GM23248 (cell line): ENCODE measurements at regions not wholly inside any gene's neighbourhood (a gene's known extent, or its start where the extent isn't known, plus 50 kb on each side); places are given as distances from the start of the nearest gene placed in this dataset.

Source experiments
- EZH2 ChIP-seq: fragments of 200-600 bp; sonication (generic); IDR thresholded peaks from 2 replicates; pipeline ENCODE4 v1.6.1; 2018; ENCODE audit warnings: antibody characterized with exemption, mild to moderate bottlenecking; ENCODE audit not compliant: insufficient read depth, poor library complexity, severe bottlenecking
- EZH2phosphoT487 ChIP-seq: fragments of 200-600 bp; sonication (generic); IDR thresholded peaks from 2 replicates; pipeline ENCODE4 v1.6.1; 2018; ENCODE audit warnings: antibody characterized with exemption, moderate library complexity, mild to moderate bottlenecking, low read depth; ENCODE audit not compliant: insufficient read depth

DNA sequence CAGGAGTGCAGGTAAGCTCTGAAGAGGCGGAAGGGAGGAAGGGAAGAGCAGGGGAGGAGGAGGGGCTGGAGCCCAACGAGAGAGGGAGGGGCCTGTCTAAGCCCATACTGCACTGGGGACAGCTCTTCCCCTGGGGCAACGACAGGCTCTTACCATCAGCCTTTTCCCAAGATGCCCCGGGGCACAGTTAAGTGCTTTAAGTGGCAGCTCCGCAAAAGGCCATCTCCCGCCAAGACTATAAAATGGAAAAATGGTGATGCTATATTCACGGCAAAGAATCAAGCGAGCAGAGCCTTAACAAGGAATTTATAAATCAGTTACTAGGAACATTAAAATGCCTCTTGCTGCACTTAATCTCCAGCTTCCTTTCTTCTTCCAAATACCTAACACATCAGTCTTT, 110.2 kb upstream of the NLRP1 start:
- TF ChIP-seq EZH2 (no peak), EZH2phosphoT487 (no peak)
